Lung microvascular endothelial cell (primary cell): ENCODE measurements at regions not wholly inside any gene's neighbourhood (a gene's known extent, or its start where the extent isn't known, plus 50 kb on each side); places are given as distances from the start of the nearest gene placed in this dataset.

Experiments
- DNase-seq, 2 donors: peaks; one replicate each; pipeline versions ENCODE4 v3.0.0 to v3.0.0-alpha.2; 2010; ENCODE audit warnings: low read depth in 2 of 2

DNA sequence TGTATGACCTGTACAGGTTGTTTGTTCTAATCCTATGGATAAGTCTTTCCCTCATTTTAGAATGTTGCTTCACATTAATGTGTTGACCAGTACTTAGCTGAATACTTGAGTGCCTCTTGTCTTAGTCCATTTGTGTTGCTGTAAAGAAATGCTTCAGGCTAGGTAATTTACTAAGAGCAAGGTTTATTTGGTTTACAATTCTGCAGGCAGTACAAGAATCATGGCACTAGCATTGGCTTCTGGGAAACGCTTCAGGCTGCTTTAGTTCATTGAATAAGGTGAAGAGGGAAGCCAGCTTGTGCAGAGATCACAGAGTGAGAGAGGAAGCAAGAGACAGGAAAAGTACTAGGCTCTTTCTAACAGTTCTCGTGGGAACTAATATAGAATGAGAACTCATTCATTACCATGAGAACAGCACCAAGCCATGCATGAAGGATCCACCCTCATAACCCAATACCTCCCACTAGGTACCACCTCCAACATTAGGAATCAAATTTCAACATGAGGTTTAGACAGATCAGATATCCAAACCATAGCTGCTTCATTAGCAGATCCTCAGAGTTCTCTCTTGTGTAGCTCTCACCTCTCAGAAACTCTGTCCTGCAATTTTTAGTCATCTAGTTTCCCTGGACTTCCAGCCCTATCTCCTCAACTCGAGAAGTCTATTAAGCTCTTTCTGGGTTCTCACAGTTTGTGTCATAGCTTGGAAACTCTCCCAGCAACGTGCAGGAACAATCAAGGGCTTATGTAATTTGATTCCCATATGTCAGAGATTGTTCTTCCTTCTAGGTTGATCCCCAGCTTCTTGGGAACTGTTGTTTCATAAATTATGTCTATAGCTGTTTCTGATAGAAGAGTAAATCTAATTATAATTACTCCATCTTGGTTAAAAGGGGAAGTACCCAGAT is 2082.3 kb upstream of the CELF4 start:
- DNase-seq = peak in 1 of 2 donors; percentile 69

DNA sequence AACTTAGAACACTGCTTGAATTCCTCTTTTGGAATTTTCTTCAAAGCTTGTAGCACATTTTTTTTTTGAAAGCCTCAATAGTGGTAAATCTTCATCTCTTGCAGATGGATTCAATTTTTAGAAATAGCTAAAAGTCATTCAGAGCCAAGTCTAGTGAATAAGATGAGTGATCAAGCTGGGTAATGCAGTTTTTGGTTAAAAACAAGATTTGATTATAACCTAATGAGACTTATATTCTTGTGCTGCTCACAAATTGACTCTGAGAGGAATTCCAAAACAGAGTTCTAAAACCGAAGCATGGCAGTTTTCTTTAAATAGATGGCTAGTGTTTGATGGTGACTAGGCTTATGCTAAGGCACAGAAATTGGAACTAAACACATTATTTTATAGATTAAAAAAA is 2072.6 kb upstream of the CELF4 start:
- DNase-seq = no peak

DNA sequence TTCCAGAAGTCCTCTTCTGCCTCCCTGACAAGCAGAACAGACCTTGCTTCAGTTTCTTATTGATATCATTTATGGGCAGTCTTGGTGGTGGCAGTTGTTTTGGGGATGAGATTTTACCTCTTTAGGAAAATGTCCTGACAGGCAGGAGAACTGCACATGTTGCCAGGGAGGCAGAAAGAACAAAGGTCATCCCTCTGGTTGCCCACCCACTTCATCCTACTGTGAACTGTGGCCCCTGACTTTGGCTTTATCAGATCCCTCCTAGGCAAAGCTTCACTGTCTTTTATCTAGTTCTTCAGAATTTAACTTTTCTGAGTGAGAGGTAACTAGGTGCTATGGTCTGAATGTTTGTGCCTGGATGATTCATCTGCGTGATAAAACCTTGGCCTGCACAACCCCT is 2071.3 kb upstream of the CELF4 start:
- DNase-seq = no peak

DNA sequence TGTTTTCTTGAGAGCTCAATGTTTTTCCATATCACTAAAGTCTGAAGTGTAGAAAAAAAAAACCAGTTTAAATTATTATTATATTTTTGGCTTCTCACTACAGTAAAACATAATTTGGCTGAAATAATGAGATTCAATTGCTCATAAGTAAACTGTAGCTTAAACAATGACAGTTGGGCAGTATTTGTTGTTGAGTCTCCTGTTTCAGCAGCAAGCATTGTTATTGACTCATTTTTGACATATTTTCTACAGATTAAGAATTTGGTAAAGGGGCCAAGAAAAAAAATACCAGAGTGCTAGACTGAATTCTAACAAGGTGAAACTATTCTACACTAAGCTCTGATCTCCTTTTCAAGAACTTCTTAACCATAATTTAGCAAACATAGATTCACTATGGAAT is 2070.4 kb upstream of the CELF4 start:
- DNase-seq = no peak

DNA sequence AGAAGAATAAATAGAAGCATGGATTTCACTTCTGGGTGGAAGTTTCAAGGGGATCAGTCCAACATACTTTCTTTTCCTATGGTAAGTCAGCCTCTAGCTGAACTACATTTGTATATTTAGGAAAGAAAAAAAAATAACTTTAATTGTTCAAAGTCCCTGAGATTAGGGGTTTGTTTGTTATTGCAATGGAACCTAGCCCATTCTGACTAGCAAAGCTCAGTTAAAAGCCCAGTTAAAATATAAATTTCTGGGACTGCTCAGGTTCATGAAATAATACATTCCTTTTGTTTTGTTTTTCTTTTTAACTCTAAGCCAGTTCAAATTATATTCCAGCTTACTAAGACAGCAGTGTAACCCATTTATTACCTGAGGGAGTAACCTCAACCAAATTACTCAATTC is 2069.6 kb upstream of the CELF4 start:
- DNase-seq = no peak

DNA sequence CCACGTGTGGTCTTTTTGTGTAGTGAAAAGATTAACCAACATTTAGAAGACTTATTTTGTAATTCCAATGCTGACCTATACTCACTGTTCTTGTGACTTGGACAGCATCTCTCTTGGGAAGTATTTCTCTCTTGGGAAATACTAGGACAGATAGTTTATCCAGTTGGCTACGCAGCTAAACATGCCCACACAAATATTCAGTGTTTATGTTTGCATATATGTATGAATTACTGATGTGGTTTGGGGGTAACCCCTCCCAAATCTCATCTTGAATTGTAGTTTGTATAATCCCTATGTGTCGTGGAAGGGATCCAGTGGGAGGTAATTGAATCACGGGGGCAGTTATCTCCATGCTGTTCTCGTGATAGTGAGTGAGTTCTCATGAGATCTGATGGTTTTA is 2062.3 kb upstream of the CELF4 start:
- no peak for DNase-seq

DNA sequence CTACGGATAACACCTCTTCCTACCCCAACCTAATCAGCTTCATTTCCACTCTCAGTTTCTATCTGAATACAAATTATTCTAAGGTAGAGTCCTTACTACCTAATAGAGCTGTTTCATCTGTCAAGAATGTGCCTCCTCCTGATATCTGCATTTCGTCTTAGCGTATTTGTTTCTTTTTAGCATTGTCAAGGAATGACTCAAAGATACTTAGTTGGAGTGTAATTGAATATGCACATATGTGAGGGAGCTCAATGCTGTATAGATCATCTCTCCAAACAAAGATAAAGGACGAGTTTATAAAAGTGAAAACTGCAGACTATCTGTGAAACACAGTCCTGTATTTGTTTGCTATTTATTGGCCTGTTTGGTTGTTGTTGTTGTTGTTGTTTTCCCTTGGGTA is 2059.4 kb upstream of the CELF4 start:
- DNase-seq = peak in 1 of 2 donors; percentile 8

DNA sequence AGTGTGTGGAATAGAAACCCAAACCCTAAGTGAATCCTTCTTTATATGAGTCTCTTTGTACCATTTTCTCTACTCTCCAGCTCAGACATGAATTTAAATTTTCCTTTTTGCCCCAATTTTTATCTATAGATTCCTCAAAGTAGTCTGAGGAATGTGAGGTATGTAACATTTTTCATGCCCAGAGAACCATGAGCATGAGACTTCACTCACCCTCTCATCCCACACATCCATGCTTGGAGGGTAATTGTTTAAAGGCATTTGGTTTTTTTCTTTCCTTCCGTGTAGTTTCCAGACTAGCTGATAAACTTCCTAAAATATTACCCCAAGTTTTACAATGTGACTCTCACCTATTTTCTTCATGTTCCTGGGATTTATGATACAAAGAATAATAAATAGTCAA is 2056.8 kb upstream of the CELF4 start:
- no peak for DNase-seq

DNA sequence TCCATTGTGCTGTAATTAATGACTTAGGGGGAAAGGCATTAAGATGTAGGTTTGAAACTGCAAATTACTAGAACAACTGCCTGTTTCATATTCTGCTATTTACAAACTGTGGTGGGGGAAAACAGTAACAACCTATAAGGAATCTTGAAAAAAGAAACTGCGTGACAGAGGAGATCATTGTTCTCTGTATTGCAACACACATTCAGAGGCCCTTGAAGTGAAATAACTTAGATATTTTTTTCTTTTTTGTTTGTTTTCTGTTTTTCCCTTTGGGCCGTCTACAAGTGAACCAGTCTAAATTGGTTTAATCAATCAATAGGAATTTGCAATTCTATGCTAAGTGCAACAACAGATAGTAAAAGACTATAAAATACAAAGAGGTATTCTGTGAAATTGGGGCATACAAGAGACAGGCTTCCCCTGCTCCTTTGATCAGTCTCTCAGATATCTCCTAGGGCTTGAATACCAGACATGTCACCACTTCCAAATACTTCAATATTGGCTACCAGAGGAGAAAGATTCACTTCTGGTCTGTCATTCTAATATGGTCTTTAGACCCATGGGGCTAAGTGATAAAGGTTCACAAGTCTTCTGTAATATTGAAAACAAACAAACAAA is 2055.1 kb upstream of the CELF4 start:
- DNase-seq = no peak

DNA sequence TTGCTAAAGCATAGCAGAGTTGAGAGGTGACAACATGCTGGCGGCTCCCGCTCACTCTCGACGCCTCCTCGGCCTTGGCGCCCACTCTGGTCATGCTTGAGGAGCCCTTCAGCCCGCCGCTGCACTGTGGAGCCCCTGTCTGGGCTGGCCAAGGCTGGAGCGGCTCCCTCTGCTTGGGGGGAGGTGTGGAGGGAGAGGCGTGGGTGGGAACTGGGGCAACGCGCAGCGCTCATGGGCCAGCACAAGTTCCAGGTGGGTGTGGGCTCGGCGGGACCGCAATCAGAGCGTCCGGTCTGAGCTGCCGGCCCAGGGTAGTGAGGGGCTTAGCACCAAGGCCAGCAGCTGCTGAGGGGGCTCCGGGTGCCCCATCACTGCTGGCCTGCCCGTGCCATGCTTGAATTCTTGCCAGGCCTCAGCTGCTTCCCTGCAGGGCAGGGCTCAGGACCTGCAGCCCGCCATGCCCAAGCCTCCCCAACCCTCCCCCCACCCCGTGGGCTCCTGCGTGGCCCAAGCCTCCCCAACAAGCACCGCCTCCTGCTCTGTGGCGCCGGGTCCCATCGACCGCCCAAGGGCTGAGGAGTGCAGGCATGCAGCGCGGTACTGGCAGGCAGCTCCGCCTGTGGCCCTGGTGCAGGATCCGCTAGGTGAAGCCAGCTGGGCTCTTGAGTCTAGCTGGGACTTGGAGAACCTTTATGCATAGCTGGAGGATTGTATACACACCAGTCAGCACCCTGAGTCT is 2052.8 kb upstream of the CELF4 start:
- no peak for DNase-seq

DNA sequence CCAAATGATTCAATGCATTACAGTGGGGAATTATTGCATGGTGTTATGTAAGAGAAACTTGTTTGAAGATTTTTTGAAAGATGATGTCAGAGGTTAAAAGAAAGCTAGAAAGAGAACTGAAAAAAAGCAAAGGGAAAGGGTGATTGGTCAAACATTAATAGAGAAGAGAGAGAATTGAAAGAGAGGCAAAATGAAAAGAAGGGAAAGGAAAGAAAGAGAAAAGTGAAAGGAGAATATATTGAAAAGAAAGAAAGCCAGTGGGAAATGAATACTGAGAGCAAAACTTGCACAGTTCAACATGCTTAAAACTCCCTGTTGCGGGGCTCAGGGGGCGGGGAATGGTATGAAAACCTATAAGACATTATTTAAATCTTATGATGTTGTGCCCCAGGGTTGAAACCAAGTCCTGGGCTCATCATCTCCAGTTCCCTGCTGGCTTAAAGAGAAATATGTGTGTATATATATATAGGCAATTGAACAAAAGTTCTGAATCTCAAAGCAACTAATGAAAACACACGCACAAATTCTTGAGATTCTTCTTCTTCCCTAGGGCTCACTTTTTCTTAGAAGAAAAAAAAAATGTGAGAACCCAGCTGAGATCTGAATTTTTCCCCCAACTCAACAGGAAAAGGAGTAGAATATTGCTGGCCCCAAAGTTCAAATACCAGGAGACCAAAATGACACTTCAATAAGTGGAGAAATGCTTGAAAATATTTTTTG is 2045.9 kb upstream of the CELF4 start:
- no peak for DNase-seq

DNA sequence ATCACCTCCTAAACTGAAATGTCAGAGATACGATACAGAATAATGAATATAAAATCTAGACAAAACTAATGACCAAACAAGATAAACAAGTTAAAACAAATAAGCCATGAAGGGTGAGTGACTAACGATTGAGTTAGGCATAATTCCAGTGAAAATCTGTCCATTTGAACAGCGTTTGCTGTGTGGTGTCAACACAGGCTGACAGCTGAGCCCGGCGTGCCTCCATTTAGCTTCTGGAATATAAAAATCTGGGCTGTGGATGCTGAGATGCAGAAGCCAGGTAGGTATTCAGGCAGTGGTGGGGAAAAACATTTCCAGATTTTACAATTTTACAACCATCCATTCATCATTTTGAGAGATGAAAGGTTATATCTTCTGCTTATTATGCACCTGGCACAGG is 2041.4 kb upstream of the CELF4 start:
- DNase-seq = no peak

DNA sequence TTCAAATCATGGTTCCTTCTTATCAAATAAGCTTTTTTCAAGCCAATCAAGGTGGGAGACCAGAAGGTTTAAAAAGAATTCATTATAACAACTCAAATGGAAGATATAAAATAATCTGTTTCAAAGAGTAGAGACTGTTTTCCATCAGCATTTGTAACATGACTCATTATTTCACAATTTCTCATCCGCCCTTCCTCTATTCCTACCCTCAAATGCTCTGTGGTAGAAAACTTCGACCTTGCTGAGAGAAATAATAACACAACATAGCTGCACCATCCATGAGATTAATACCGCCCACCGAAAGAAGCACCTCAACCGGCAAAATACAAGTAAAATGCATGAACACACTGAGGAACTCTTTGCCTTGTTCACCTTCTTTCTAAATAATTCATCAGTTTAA is 2039.2 kb upstream of the CELF4 start:
- peak; percentile 25 to 61 for DNase-seq

DNA sequence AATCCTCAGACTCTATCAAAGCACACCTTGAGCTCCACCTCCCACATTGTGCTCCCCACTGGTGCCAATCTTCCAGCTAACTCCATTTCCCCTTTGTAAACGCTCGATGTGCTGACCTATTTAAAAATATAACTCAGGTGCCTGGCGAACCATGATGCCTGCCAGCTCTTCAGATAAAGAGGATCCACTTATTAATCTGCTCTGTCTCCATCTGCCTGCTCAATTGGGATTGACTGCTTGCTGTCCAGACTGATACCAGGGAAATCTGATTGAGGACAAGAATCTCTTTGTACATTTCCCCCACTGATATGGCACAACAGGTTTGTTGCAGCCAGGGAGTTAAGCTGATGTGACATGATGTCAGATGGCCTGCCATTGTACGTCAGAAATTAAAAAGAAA is 2036.5 kb upstream of the CELF4 start:
- DNase-seq = no peak

DNA sequence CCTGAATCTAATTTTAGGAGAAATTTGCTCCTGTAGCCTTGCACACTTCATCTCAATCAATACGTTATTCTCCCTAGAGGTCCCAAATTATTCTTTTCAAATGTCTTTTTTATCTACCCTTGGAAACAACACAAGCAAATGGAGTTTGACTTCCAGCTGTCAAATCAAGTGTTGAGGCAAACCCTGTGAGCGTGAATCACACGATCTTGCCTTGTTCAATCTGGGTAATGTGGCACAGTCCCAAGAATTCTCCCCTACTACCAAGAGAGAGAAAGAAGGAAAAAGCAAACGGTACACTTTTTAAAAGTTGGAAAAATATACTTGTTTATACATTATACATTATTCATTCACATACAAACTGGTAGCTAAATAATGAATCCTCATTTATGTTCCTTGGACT is 2035.3 kb upstream of the CELF4 start:
- DNase-seq = no peak

DNA sequence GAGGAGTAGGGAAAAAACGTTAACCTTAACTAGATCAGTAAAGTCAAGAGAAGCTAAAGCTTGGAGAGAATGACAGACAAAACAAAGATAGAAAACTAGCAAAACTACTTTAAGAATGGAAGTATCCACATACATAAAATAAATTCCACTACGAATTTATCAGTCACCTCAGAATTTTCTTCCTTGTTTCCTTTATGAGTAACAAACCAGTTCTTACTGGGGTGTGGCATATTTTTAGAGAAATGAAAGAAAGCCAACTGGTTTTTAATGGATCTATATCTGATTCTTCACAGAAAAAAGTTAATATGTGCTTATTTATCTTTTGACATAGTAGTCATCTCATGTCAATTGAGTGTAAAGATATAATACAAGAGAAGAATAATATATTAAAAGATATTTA is 2033.7 kb upstream of the CELF4 start:
- DNase-seq = no peak

DNA sequence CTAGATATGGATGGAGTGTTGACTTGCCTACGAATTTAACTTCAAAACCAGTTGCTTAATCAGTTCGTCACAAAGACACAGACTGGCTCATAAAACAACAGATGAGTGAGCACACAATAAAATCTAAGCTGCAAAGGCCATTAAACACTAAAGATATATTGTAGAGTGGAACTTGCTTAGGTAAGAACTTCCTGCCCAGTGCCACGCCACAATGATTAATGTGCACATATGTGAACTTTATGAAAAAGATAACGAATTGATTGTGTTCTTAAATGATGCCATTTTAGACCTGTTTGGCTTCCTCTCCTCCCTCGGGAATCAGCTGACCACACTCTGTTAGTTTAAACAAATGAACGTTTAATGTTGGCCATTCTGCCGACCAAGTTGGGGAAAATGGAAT is 2031.3 kb upstream of the CELF4 start:
- DNase-seq = peak; percentile 14 to 36

DNA sequence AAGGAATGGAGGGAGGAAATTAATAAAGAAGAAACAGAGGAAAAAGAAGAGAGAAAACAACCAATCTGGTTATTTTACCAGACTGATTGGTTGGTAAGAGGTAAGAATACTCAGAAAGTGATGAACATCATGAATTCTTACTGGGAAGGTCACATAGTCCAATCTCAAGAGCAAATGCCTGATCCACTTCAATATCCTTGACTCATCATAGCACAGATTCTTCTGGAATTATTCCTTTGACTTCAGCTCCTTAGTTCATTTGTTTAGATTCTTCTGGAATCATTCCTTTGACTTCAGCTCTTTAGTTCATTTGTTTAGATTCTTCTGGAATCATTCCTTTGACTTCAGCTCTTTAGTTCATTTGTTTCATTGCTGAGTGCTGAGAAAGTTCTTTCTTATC is 2030.6 kb upstream of the CELF4 start:
- DNase-seq = no peak

DNA sequence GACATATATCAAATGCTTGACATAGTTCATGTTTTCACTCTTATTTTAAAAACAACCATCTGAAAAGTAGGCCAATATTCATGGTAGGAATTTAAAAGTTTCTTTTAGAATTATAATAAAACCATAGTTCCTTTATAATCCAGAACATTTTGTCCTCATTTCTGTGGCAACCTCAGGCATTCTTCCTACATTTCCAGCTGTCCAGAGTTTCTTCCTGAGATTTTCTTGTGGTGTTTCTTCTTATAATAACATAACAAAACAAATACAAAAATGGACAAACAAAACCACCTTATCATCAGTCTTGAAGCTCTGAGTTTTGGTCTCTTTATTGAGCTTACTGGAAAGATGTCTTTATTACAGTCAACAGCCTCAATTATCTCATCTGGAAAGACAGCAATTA is 2028.6 kb upstream of the CELF4 start:
- DNase-seq = no peak

DNA sequence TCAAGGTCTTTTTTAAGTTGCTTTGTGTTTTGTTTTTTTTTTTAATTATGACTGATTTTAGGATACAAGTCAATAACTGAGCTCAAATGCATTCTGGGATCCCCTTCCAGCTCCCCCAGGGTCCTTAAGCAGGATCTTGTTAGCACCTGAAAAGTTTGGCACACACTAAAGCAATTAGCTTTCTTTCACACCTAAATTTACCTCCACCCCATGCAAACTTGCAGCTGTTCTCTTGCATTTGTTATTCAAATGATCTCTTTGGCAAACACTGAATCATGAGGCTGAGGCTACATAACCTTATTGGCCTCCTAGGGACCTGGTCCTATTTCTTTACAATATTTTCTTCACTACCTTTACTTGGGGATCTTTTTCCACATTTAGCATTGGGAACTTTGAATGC is 2026.1 kb upstream of the CELF4 start:
- no peak for DNase-seq

DNA sequence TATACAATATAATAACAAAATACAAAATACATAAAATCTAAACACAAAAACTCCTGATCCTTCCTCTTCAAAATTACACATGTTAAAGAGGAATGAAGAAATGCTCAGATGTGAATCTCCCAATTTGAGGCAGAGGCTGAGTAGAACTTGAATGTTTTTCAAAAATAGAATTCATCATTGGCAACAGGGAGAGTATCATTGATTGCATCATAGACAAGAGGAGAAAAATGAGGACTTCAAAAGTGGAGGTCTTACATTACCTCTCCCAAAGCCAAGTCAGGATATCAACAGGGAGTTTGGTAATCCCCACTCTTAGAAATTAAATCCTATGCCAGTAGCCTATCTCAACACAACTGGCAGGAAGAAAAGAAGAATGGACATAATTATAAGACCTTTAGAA is 2023.9 kb upstream of the CELF4 start:
- DNase-seq = no peak

DNA sequence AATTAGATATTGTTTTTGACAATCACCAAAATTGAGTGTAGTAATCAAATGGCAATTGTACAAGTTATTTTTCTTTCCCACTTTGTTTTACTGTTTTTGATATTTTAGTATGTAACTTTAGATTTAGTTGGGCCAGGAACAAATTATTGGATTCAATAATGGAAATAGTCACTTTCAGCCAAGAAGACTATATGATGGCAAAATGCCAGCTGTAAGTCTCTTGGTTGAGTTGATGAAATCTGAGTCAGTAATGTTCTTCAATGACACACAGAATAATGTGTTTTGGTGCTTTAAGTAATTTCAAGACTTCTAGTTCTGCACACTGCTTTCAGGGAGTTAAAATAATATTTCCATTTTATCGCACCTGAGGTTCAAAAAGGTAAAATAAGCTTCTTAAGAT is 2022.0 kb upstream of the CELF4 start:
- no peak for DNase-seq
